HepG2 (cell line): ENCODE measurements at regions not wholly inside any gene's neighbourhood (a gene's known extent, or its start where the extent isn't known, plus 50 kb on each side); places are given as distances from the start of the nearest gene placed in this dataset.

Experiments used
- ATAC-seq: fragments of 200-7000 bp; cut with Tn5 transposase; 3 replicates; pipeline ENCODE4 v1.9.1; 2020; ENCODE audit warnings: mild to moderate bottlenecking, moderate library complexity
- BruUV-seq: library from RNA; stranded (reverse); fragments of 400-500 nt; replicated peaks from 2 replicates; lab custom pipeline; 2021; lab: Mats Ljungman, UMichigan
- CTCF ChIA-PET: fragments of 300-600 bp; formaldehyde crosslinking; extraction: SDS; loops from one replicate; lab custom pipeline; 2021; ENCODE audit warnings: low total read pairs, inconsistent platforms, low intra/inter-chr PET ratio; lab: Yijun Ruan, JAX
- POLR2A ChIA-PET: fragments of 350-600 bp; sonication (Branson Sonifier 250); formaldehyde crosslinking; loops from one replicate; lab custom pipeline; 2020; ENCODE audit warnings: antibody characterized with exemption, inconsistent platforms; lab: Yijun Ruan, JAX
- DNase-seq: peaks from one replicate; pipeline ENCODE4 v3.0.0-alpha.2; 2015; ENCODE audit warnings: low spot score
- FAIRE-seq: peaks from 3 replicates; lab custom pipeline; 2011; peaks lifted over from hg19 to GRCh38; lab: Jason Lieb, UNC
- H2AFZ ChIP-seq: one replicate; pipeline ENCODE4 v1.6.1; 2011; ENCODE audit warnings: low read length, inconsistent platforms
- H3K27ac ChIP-seq: fragments of 300-600 bp; 3 replicates; pipeline ENCODE4 v1.8.0; 2011; ENCODE audit warnings: mixed run types, mild to moderate bottlenecking, mixed read lengths, low read length, inconsistent platforms; ENCODE audit not compliant: insufficient read depth; ENCODE audit errors: extremely low read length
- H3K27me3 ChIP-seq, 2 experiments: fragments of 200-600 bp in 1 of 2; 2 replicates in 1 of 2; 3 replicates in 1 of 2; pipeline versions ENCODE4 v1.6.0 to v1.8.0; 2011; ENCODE audit warnings: low read length in 2 of 2, mild to moderate bottlenecking in 2 of 2, moderate library complexity in 2 of 2, inconsistent platforms in 1 of 2; ENCODE audit not compliant: insufficient read depth in 2 of 2, control insufficient read depth in 1 of 2
- H3K36me3 ChIP-seq, 2 experiments: fragments of 200-600 bp in 1 of 2; replicated peaks in 1 of 2; 2 replicates in 1 of 2; 3 replicates in 1 of 2; pipeline versions ENCODE4 v1.5.1 to v1.8.0; 2011; ENCODE audit warnings: low read length in 2 of 2, inconsistent platforms in 1 of 2; ENCODE audit not compliant: insufficient read depth in 2 of 2, control insufficient read depth in 1 of 2
- H3K4me1 ChIP-seq: 2 replicates; pipeline ENCODE4 v1.5.1; 2012; ENCODE audit warnings: low read length, inconsistent platforms; ENCODE audit not compliant: insufficient read depth
- H3K4me2 ChIP-seq: 2 replicates; pipeline ENCODE4 v1.6.0; 2011; ENCODE audit warnings: low read depth, low read length, inconsistent platforms
- H3K4me3 ChIP-seq, 3 experiments: fragments of 200-600 bp in 1 of 3; sonication (generic), shearing (Covaris generic) in 1 of 3; replicated peaks in 1 of 3; 2 replicates each; pipeline ENCODE4 v1.5.1; 2011 to 2016; ENCODE audit warnings: low read length in 3 of 3, inconsistent platforms in 2 of 3, low read depth in 2 of 3, mild to moderate bottlenecking in 2 of 3, control low read depth in 1 of 3, mixed read lengths in 1 of 3; ENCODE audit not compliant: insufficient read depth in 1 of 3
- H3K79me2 ChIP-seq: one replicate; pipeline ENCODE4 v1.6.1; 2011; ENCODE audit warnings: low read length, inconsistent platforms; ENCODE audit not compliant: insufficient read depth
- H3K9ac ChIP-seq: 2 replicates; pipeline ENCODE4 v1.6.0; 2011; ENCODE audit warnings: mild to moderate bottlenecking, low read depth, low read length, inconsistent platforms; ENCODE audit not compliant: insufficient read depth
- H3K9me3 ChIP-seq: 2 replicates; pipeline ENCODE4 v1.5.1; 2012; ENCODE audit warnings: mild to moderate bottlenecking, low read length
- H4K20me1 ChIP-seq: 2 replicates; pipeline ENCODE4 v1.6.0; 2011; ENCODE audit warnings: inconsistent platforms, mild to moderate bottlenecking, low read length, moderate library complexity; ENCODE audit not compliant: insufficient read depth
- E2F1 ChIP-seq: sonication (generic); formaldehyde crosslinking; IDR thresholded peaks from 2 replicates; pipeline ENCODE4 v1.5.0; 2020; ENCODE audit warnings: missing genetic modification reagents
- HCFC1 ChIP-seq: fragments of 150-350 bp; IDR thresholded peaks from 2 replicates; pipeline ENCODE4 v1.6.1; 2014; ENCODE audit warnings: low read depth, low read length
- NFE2L1 ChIP-seq: sonication (generic); formaldehyde crosslinking; IDR thresholded peaks from 2 replicates; pipeline ENCODE4 v1.4.0; 2020; ENCODE audit warnings: missing genetic modification reagents, mild to moderate bottlenecking, borderline replicate concordance
- PHF21A ChIP-seq: sonication (generic); formaldehyde crosslinking; IDR thresholded peaks from 2 replicates; pipeline ENCODE4 v1.5.0; 2020; ENCODE audit warnings: mild to moderate bottlenecking, missing genetic modification reagents
- POGK ChIP-seq: sonication (generic); formaldehyde crosslinking; conservative IDR thresholded peaks from 2 replicates; pipeline ENCODE4 v1.8.0; 2022; ENCODE audit warnings: mild to moderate bottlenecking, moderate library complexity, missing genetic modification reagents
- RARA ChIP-seq: IDR thresholded peaks from 2 replicates; pipeline ENCODE4 v1.6.1; 2016; ENCODE audit warnings: missing genetic modification reagents, missing compliant biosample characterization
- RNF2 ChIP-seq: fragments of 450-650 bp; conservative IDR thresholded peaks from 2 replicates; pipeline ENCODE4 v1.6.1; 2016; ENCODE audit warnings: low read depth
- SETDB1 ChIP-seq: sonication (generic); formaldehyde crosslinking; IDR thresholded peaks from 2 replicates; pipeline ENCODE4 v1.5.1; 2020; ENCODE audit warnings: missing genetic modification reagents, mild to moderate bottlenecking, borderline replicate concordance
- SNAI1 ChIP-seq: sonication (generic); formaldehyde crosslinking; IDR thresholded peaks from 2 replicates; pipeline ENCODE4 v1.5.0; 2020; ENCODE audit warnings: mild to moderate bottlenecking, missing genetic modification reagents, borderline replicate concordance
- TBP ChIP-seq: sonication (generic); formaldehyde crosslinking; IDR thresholded peaks from 2 replicates; pipeline ENCODE4 v1.5.0; 2020; ENCODE audit warnings: missing genetic modification reagents
- THRA ChIP-seq: sonication (generic); formaldehyde crosslinking; IDR thresholded peaks from 2 replicates; pipeline ENCODE4 v1.4.0; 2020; ENCODE audit warnings: missing genetic modification reagents, borderline replicate concordance
- TIGD3 ChIP-seq: sonication (generic); formaldehyde crosslinking; IDR thresholded peaks from 2 replicates; pipeline ENCODE4 v1.5.1; 2020; ENCODE audit warnings: mild to moderate bottlenecking, missing genetic modification reagents, borderline replicate concordance
- WIZ ChIP-seq: sonication (generic); formaldehyde crosslinking; IDR thresholded peaks from 2 replicates; pipeline ENCODE4 v1.5.1; 2020; ENCODE audit warnings: mild to moderate bottlenecking, missing genetic modification reagents
- ZNF563 ChIP-seq: sonication (generic); formaldehyde crosslinking; IDR thresholded peaks from 2 replicates; pipeline ENCODE4 v1.8.0; 2022; ENCODE audit warnings: mild to moderate bottlenecking, moderate library complexity, missing genetic modification reagents
- ZNF766 ChIP-seq: sonication (generic); formaldehyde crosslinking; IDR thresholded peaks from 2 replicates; pipeline ENCODE4 v1.5.0; 2020; ENCODE audit warnings: missing genetic modification reagents, borderline replicate concordance
- ZNF839 ChIP-seq: sonication (generic); formaldehyde crosslinking; IDR thresholded peaks from 2 replicates; pipeline ENCODE4 v1.4.0; 2020; ENCODE audit warnings: missing genetic modification reagents, mild to moderate bottlenecking, borderline replicate concordance
- WGBS: methylation state at CpG from one replicate; pipeline ENCODE4 v1.1.6; 2017; ENCODE audit warnings: low lambda C conversion rate; 5-methylcytosine and 5-hydroxymethylcytosine counted together
- in situ Hi-C: cut with HindIII; loops from 2 replicates; pipeline ENCODE4 v1.10.0; 2017; ENCODE audit warnings: low pct_unique_long_range_greater_than_20kb; ENCODE audit not compliant: extremely low pct_ligation_motif_present
- intact Hi-C: fragments of 100-400 bp; cut with micrococcal nuclease; formaldehyde crosslinking; loops from one replicate; pipeline ENCODE4 v1.10.0; 2022; ENCODE audit not compliant: unreplicated experiment

- DNase-seq (no peak), ATAC-seq (no peak), FAIRE-seq (no peak)
- Histone ChIP-seq H3K27me3 (peaks cover 0 to 53% of the 10 kb centered on the region in 2 experiments; a peak in 3 of 5 replicates), H3K4me3 (no peak overlapping the region), H3K27ac (no peak overlapping the region), H4K20me1 (no peaks in the 10 kb centered on the region), H2AFZ (no peak overlapping the region), H3K4me1 (peaks cover 11% of the 10 kb centered on the region), H3K9ac (no peak overlapping the region), H3K36me3 (no peaks in the 10 kb centered on the region), H3K79me2 (no peaks in the 10 kb centered on the region), H3K9me3 (no peaks in the 10 kb centered on the region), H3K4me2 (no peak overlapping the region)
- POLR2A ChIA-PET, result no interaction called here
- WGBS, result 42% methylated on average over 4 of the region's 4 CpGs
- TF ChIP-seq E2F1 (CRISPR knock-in tag), result no peak
- TF ChIP-seq WIZ (CRISPR knock-in tag), result no peak
- no peak for TF ChIP-seq POGK
- no peak for TF ChIP-seq THRA (CRISPR knock-in tag)
- no peak for TF ChIP-seq RARA (CRISPR knock-in tag)
- TF ChIP-seq NFE2L1 (CRISPR knock-in tag), result no peak
- no peak for TF ChIP-seq ZNF839 (CRISPR knock-in tag)
- no peak for TF ChIP-seq TBP (CRISPR knock-in tag)
- no peak for TF ChIP-seq ZNF766 (CRISPR knock-in tag)
- no peak for TF ChIP-seq PHF21A
- no peak for TF ChIP-seq ZNF563 (CRISPR knock-in tag)
- no peak for TF ChIP-seq RNF2
- TF ChIP-seq SNAI1 (CRISPR knock-in tag), result no peak
- TF ChIP-seq HCFC1, result no peak
- TF ChIP-seq TIGD3 (CRISPR knock-in tag), result no peak
- no peak for TF ChIP-seq SETDB1 (CRISPR knock-in tag)
- intact Hi-C loops, result no loop called here
- no TSS peak for BruUV-seq
- CTCF ChIA-PET, result interaction anchor here (1.1 kb wide), 1 partner anchor 452 kb away, joined by 3 read pairs; no protein-coding TSS in a partner anchor
- in situ Hi-C loops, result no loop called here
Observed at GRCh38 chr15:70181626-70182255, 84.0 kb upstream of the TLE3 start.
